ENCODE measurements at regions not wholly inside any gene's neighbourhood (a gene's known extent, or its start where the extent isn't known, plus 50 kb on each side); places are given as distances from the start of the nearest gene placed in this dataset.

DNA sequence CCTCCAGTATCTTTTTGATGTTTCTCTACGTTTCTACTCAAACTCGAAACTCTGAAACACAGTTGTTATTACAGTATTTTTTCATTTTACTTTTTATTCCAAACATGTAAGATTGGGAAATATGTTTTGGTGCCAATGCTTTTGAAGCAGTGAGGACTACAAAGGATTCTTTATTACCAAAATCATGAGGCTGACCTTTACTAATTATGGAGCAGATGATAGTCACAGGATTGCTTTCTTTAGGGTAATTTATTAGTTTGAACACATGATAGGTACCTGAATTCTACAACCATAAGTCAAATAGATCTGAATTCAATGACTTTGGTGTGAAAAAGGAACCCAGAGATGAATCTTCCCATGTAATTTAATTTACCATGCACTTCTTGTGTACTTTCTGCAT, 2015.1 kb upstream of the C9orf72 start:
- ChIA-PET CTCF (no interaction called here), POLR2A (no interaction called here)
- Histone ChIP-seq H3K27me3 (ENCODE audit: control insufficient read depth in 2 of 2, insufficient read depth in 2 of 2, low read length in 2 of 2) (no peaks in the 10 kb centered on the region), H3K4me3 (replicated peaks in 1 of 3; ENCODE audit: insufficient read depth in 1 of 3, low read depth in 1 of 3, low read length in 3 of 3) (no peak overlapping the region), H3K9me3 (replicated peaks; ENCODE audit: control insufficient read depth, insufficient read depth, low read length) (peaks cover 4% of the 10 kb centered on the region), H3K9ac (replicated peaks; ENCODE audit: extremely low read depth, insufficient read depth, low read length) (no peak overlapping the region), H4K20me1 (replicated peaks; ENCODE audit: control insufficient read depth, extremely low read depth, insufficient read depth, low read length) (no peaks in the 10 kb centered on the region), H2AFZ (ENCODE audit: low read depth, low read length) (no peak overlapping the region), H3K9me1 (replicated peaks; ENCODE audit: control insufficient read depth, extremely low read depth, insufficient read depth, low read length) (no peaks in the 10 kb centered on the region), H3K4me2 (ENCODE audit: insufficient read depth, low read length) (no peak overlapping the region), H3K79me2 (ENCODE audit: control insufficient read depth, insufficient read depth, low read length) (no peaks in the 10 kb centered on the region), H3K4me1 (ENCODE audit: control insufficient read depth, extremely low read depth, insufficient read depth, low read length) (no peaks in the 10 kb centered on the region), H3K36me3 (ENCODE audit: control insufficient read depth in 2 of 2, extremely low read depth in 1 of 2, insufficient read depth in 2 of 2, low read length in 2 of 2) (no peaks in the 10 kb centered on the region), H3K27ac (ENCODE audit: insufficient read depth, low read depth, low read length) (no peak overlapping the region)
- BruUV-seq (replicated peaks): no TSS peak
- dilution Hi-C loops (cut with MboI; ENCODE audit: extremely low pct_ligation_motif_present, low sequenced_read_pairs): no loop called here
- TF ChIP-seq EZH2 (IDR thresholded peaks at IDR 0.05; ENCODE audit: borderline replicate concordance, low read depth, low read length, severe bottlenecking) (no peak), FOS (IDR thresholded peaks at IDR 0.05; ENCODE audit: borderline replicate concordance, insufficient read depth, low read length) (no peak), POLR2A (IDR thresholded peaks at IDR 0.05; ENCODE audit: low read depth, low read length) (no peak), GATA2 (IDR thresholded peaks at IDR 0.05; ENCODE audit: insufficient read depth, insufficient read length, low read depth, low read length) (no peak), JUN (IDR thresholded peaks at IDR 0.05; ENCODE audit: borderline replicate concordance, insufficient read depth, insufficient read length, low read depth) (no peak), MYC (IDR thresholded peaks at IDR 0.05; ENCODE audit: low read depth, low read length) (no peak), POLR2AphosphoS5 (IDR thresholded peaks at IDR 0.05; ENCODE audit: insufficient read depth, low read depth, low read length) (no peak)
- TF ChIP-seq, protein P1, sequence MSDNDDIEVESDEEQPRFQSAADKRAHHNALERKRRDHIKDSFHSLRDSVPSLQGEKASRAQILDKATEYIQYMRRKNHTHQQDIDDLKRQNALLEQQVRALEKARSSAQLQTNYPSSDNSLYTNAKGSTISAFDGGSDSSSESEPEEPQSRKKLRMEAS (IDR thresholded peaks at IDR 0.05; ENCODE audit: insufficient read depth, insufficient read length): no peak
- TF ChIP-seq, protein P2, sequence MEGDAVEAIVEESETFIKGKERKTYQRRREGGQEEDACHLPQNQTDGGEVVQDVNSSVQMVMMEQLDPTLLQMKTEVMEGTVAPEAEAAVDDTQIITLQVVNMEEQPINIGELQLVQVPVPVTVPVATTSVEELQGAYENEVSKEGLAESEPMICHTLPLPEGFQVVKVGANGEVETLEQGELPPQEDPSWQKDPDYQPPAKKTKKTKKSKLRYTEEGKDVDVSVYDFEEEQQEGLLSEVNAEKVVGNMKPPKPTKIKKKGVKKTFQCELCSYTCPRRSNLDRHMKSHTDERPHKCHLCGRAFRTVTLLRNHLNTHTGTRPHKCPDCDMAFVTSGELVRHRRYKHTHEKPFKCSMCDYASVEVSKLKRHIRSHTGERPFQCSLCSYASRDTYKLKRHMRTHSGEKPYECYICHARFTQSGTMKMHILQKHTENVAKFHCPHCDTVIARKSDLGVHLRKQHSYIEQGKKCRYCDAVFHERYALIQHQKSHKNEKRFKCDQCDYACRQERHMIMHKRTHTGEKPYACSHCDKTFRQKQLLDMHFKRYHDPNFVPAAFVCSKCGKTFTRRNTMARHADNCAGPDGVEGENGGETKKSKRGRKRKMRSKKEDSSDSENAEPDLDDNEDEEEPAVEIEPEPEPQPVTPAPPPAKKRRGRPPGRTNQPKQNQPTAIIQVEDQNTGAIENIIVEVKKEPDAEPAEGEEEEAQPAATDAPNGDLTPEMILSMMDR (IDR thresholded peaks at IDR 0.05; ENCODE audit: extremely low read depth in 1 of 2, insufficient read depth in 1 of 2, low read depth in 1 of 2, low read length in 2 of 2): no peak
- intact Hi-C loops (cut with micrococcal nuclease): no loop called here
- DNase-seq (ENCODE audit: low read depth, low spot score) (no peak), FAIRE-seq (no peak)
